ENCODE measurements at regions not wholly inside any gene's neighbourhood (a gene's known extent, or its start where the extent isn't known, plus 50 kb on each side); places are given as distances from the start of the nearest gene placed in this dataset.
"Not testable (repeated sequence)": the region's sequence is repeated elsewhere in the genome, so short reads cannot be mapped to it uniquely, and the experiment has no call there.

- no peak overlapping the region for H3K4me3 ChIP-seq (ENCODE audit: insufficient read depth, low read depth, low read length)
- DNase-seq = no peak
- no peaks in the 10 kb centered on the region for H3K27me3 ChIP-seq (ENCODE audit: control insufficient read depth, insufficient read depth, low read length)
- no peaks in the 10 kb centered on the region for H3K36me3 ChIP-seq (replicated peaks; ENCODE audit: control insufficient read depth, insufficient read depth, low read length)
Measured at GRCh38 chr9:30925126-30925525, 1459.3 kb upstream of the ACO1 start.

GRCh38 chr9:30925635-30926034 lies 1458.8 kb upstream of the ACO1 start:
- Histone ChIP-seq H3K4me3 (ENCODE audit: insufficient read depth, low read depth, low read length) (no peak overlapping the region), H3K36me3 (replicated peaks; ENCODE audit: control insufficient read depth, insufficient read depth, low read length) (no peaks in the 10 kb centered on the region), H3K27me3 (ENCODE audit: control insufficient read depth, insufficient read depth, low read length) (no peaks in the 10 kb centered on the region)
- DNase-seq = no peak

- H3K36me3 ChIP-seq (replicated peaks; ENCODE audit: control insufficient read depth, insufficient read depth, low read length) = no peaks in the 10 kb centered on the region
- DNase-seq = no peak
- no peak overlapping the region for H3K4me3 ChIP-seq (ENCODE audit: insufficient read depth, low read depth, low read length)
Measured at GRCh38 chr9:30928045-30928444, 1456.4 kb upstream of the ACO1 start.

GRCh38 chr9:30932226-30932625 lies 1452.2 kb upstream of the ACO1 start:
- DNase-seq = no peak
- H3K27me3 ChIP-seq (ENCODE audit: control insufficient read depth, insufficient read depth, low read length) = no peaks in the 10 kb centered on the region
- H3K4me3 ChIP-seq (ENCODE audit: insufficient read depth, low read depth, low read length) = no peak overlapping the region
- no peaks in the 10 kb centered on the region for H3K36me3 ChIP-seq (replicated peaks; ENCODE audit: control insufficient read depth, insufficient read depth, low read length)

More at GRCh38 chr9:30928045-30928444, 1456.4 kb upstream of the ACO1 start:
- no peaks in the 10 kb centered on the region for H3K27me3 ChIP-seq (ENCODE audit: control insufficient read depth, insufficient read depth, low read length)

GRCh38 chr9:30935730-30936129 lies 1448.7 kb upstream of the ACO1 start:
- H3K36me3 ChIP-seq (replicated peaks; ENCODE audit: control insufficient read depth, insufficient read depth, low read length) = no peaks in the 10 kb centered on the region
- H3K27me3 ChIP-seq (ENCODE audit: control insufficient read depth, insufficient read depth, low read length) = no peaks in the 10 kb centered on the region
- no peak overlapping the region for H3K4me3 ChIP-seq (ENCODE audit: insufficient read depth, low read depth, low read length)
- no peak for DNase-seq

GRCh38 chr9:30937106-30937505 lies 1447.3 kb upstream of the ACO1 start:
- H3K27me3 ChIP-seq (ENCODE audit: control insufficient read depth, insufficient read depth, low read length) = no peaks in the 10 kb centered on the region
- H3K4me3 ChIP-seq (ENCODE audit: insufficient read depth, low read depth, low read length) = no peak overlapping the region
- DNase-seq = no peak
- no peaks in the 10 kb centered on the region for H3K36me3 ChIP-seq (replicated peaks; ENCODE audit: control insufficient read depth, insufficient read depth, low read length)

- H3K27me3 ChIP-seq (ENCODE audit: control insufficient read depth, insufficient read depth, low read length); H3K4me3 ChIP-seq (ENCODE audit: insufficient read depth, low read depth, low read length); DNase-seq; H3K36me3 ChIP-seq (replicated peaks; ENCODE audit: control insufficient read depth, insufficient read depth, low read length): not testable (repeated sequence)
Measured at GRCh38 chr9:30942852-30943251, 1441.6 kb upstream of the ACO1 start.

- Histone ChIP-seq H3K27me3 (ENCODE audit: control insufficient read depth, insufficient read depth, low read length) (no peaks in the 10 kb centered on the region), H3K4me3 (ENCODE audit: insufficient read depth, low read depth, low read length) (no peak overlapping the region), H3K36me3 (replicated peaks; ENCODE audit: control insufficient read depth, insufficient read depth, low read length) (no peaks in the 10 kb centered on the region)
- DNase-seq = no peak
Measured at GRCh38 chr9:30943446-30944224, 1440.8 kb upstream of the ACO1 start.

- DNase-seq = no peak
- Histone ChIP-seq H3K4me3 (ENCODE audit: insufficient read depth, low read depth, low read length) (no peak overlapping the region), H3K27me3 (ENCODE audit: control insufficient read depth, insufficient read depth, low read length) (no peaks in the 10 kb centered on the region), H3K36me3 (replicated peaks; ENCODE audit: control insufficient read depth, insufficient read depth, low read length) (no peaks in the 10 kb centered on the region)
Measured at GRCh38 chr9:30944225-30944569, 1440.2 kb upstream of the ACO1 start.

- Histone ChIP-seq H3K27me3 (ENCODE audit: control insufficient read depth, insufficient read depth, low read length) (no peaks in the 10 kb centered on the region), H3K4me3 (ENCODE audit: insufficient read depth, low read depth, low read length) (no peak overlapping the region), H3K36me3 (replicated peaks; ENCODE audit: control insufficient read depth, insufficient read depth, low read length) (no peaks in the 10 kb centered on the region)
- no peak for DNase-seq
Measured at GRCh38 chr9:30944741-30945280, 1439.6 kb upstream of the ACO1 start.

- Histone ChIP-seq H3K4me3 (ENCODE audit: insufficient read depth, low read depth, low read length) (no peak overlapping the region), H3K36me3 (replicated peaks; ENCODE audit: control insufficient read depth, insufficient read depth, low read length) (no peaks in the 10 kb centered on the region), H3K27me3 (ENCODE audit: control insufficient read depth, insufficient read depth, low read length) (no peaks in the 10 kb centered on the region)
- DNase-seq = no peak
Measured at GRCh38 chr9:30964332-30964731, 1420.1 kb upstream of the ACO1 start.

- Histone ChIP-seq H3K4me3 (ENCODE audit: insufficient read depth, low read depth, low read length) (no peak overlapping the region), H3K27me3 (ENCODE audit: control insufficient read depth, insufficient read depth, low read length) (no peaks in the 10 kb centered on the region), H3K36me3 (replicated peaks; ENCODE audit: control insufficient read depth, insufficient read depth, low read length) (no peaks in the 10 kb centered on the region)
- DNase-seq = no peak
Measured at GRCh38 chr9:30967476-30967875, 1417.0 kb upstream of the ACO1 start.

- DNase-seq = no peak
- no peaks in the 10 kb centered on the region for H3K27me3 ChIP-seq (ENCODE audit: control insufficient read depth, insufficient read depth, low read length)
- no peak overlapping the region for H3K4me3 ChIP-seq (ENCODE audit: insufficient read depth, low read depth, low read length)
- no peaks in the 10 kb centered on the region for H3K36me3 ChIP-seq (replicated peaks; ENCODE audit: control insufficient read depth, insufficient read depth, low read length)
Measured at GRCh38 chr9:30970186-30970585, 1414.3 kb upstream of the ACO1 start.

- no peak overlapping the region for H3K4me3 ChIP-seq (ENCODE audit: insufficient read depth, low read depth, low read length)
- H3K36me3 ChIP-seq (replicated peaks; ENCODE audit: control insufficient read depth, insufficient read depth, low read length) = no peaks in the 10 kb centered on the region
- no peaks in the 10 kb centered on the region for H3K27me3 ChIP-seq (ENCODE audit: control insufficient read depth, insufficient read depth, low read length)
- no peak for DNase-seq
Measured at GRCh38 chr9:30970812-30971211, 1413.6 kb upstream of the ACO1 start.

GRCh38 chr9:30972654-30973053 lies 1411.8 kb upstream of the ACO1 start:
- Histone ChIP-seq H3K4me3 (ENCODE audit: insufficient read depth, low read depth, low read length) (no peak overlapping the region), H3K36me3 (replicated peaks; ENCODE audit: control insufficient read depth, insufficient read depth, low read length) (no peaks in the 10 kb centered on the region), H3K27me3 (ENCODE audit: control insufficient read depth, insufficient read depth, low read length) (no peaks in the 10 kb centered on the region)
- no peak for DNase-seq

- Histone ChIP-seq H3K27me3 (ENCODE audit: control insufficient read depth, insufficient read depth, low read length) (no peaks in the 10 kb centered on the region), H3K4me3 (ENCODE audit: insufficient read depth, low read depth, low read length) (no peak overlapping the region), H3K36me3 (replicated peaks; ENCODE audit: control insufficient read depth, insufficient read depth, low read length) (no peaks in the 10 kb centered on the region)
- DNase-seq = no peak
Measured at GRCh38 chr9:30977965-30978364, 1406.5 kb upstream of the ACO1 start.
